ENCODE measurements at regions not wholly inside any gene's neighbourhood (a gene's known extent, or its start where the extent isn't known, plus 50 kb on each side); places are given as distances from the start of the nearest gene placed in this dataset.
A peak's percentile ranks its signal among the peaks of the same experiment; 100 is the strongest.

DNA sequence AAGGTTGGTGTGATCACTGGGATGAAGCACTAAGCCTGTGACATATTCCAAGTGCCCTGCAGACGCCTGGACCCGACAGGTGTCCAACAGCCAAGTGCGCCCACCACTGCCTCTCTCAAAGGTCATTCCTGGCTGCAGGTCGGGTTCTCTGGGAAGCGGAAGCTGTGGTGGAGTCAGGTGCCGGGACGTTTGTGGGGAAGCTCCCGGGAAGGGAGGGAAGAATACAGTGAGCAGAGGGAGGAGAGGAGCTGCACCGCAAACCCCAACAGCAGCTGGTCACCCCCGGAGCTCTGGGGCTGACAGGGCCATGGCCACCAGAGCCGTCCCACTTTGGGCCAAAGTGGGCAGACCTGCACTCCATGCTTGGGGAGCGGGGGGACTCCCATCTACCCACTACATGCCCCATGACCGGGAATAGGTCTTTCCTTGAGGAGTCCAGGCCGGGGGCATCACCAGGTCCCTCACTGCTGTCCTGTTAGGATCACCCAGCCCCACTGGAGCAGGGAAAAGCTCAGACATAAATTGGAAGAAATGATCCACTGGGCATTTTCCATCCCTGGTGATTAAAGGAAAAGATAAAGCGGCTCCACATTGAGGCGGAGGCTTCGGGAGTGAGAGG lies 84.5 kb upstream of the PPP2R2D start:
- Histone ChIP-seq H3K4me1 (ENCODE audit: insufficient read depth, low read length, poor library complexity, severe bottlenecking) (no peaks in the 10 kb centered on the region), H3K9me3 (ENCODE audit: low read depth, low read length, poor library complexity, severe bottlenecking) (no peaks in the 10 kb centered on the region), H3K27me3 (replicated peaks; ENCODE audit: insufficient read depth, low read depth, low read length, poor library complexity) (peaks cover 51% of the 10 kb centered on the region), H3K36me3 (ENCODE audit: insufficient read depth, low read length, poor library complexity, severe bottlenecking) (no peaks in the 10 kb centered on the region), H3K27ac (ENCODE audit: low read depth, low read length, poor library complexity, severe bottlenecking) (no peak overlapping the region), H3K4me3 (ENCODE audit: low read depth, low read length, poor library complexity, severe bottlenecking) (no peak overlapping the region)
- intact Hi-C loops (cut with micrococcal nuclease; ENCODE audit: unreplicated experiment): no loop called here
- DNase-seq (ENCODE audit: low spot score): no peak
- TF ChIP-seq EZH2 (IDR thresholded peaks at IDR 0.05; ENCODE audit: borderline replicate concordance, low read depth, low read length, poor library complexity, severe bottlenecking) (peak; percentile 23), CTCF (conservative IDR thresholded peaks at IDR 0.05; ENCODE audit: low read depth, low read length) (no peak)
- CTCF ChIA-PET: no interaction called here
- POLR2A ChIA-PET (ENCODE audit: low non-redundant PET): no interaction called here
- BruUV-seq (replicated peaks): no TSS peak

GRCh38 chr10:131816941-131817700 lies 83.7 kb upstream of the PPP2R2D start:
- Histone ChIP-seq H3K27ac (ENCODE audit: low read depth, low read length, poor library complexity, severe bottlenecking) (no peak overlapping the region), H3K9me3 (ENCODE audit: low read depth, low read length, poor library complexity, severe bottlenecking) (no peaks in the 10 kb centered on the region), H3K4me1 (ENCODE audit: insufficient read depth, low read length, poor library complexity, severe bottlenecking) (no peaks in the 10 kb centered on the region), H3K36me3 (ENCODE audit: insufficient read depth, low read length, poor library complexity, severe bottlenecking) (no peaks in the 10 kb centered on the region), H3K4me3 (ENCODE audit: low read depth, low read length, poor library complexity, severe bottlenecking) (no peak overlapping the region), H3K27me3 (replicated peaks; ENCODE audit: insufficient read depth, low read depth, low read length, poor library complexity) (peaks cover 51% of the 10 kb centered on the region)
- no peak for TF ChIP-seq EZH2 (IDR thresholded peaks at IDR 0.05; ENCODE audit: borderline replicate concordance, low read depth, low read length, poor library complexity, severe bottlenecking)
- DNase-seq (ENCODE audit: low spot score): no peak
- intact Hi-C loops (cut with micrococcal nuclease; ENCODE audit: unreplicated experiment): no loop called here
- BruUV-seq (replicated peaks): no TSS peak
- ChIA-PET CTCF (no interaction called here), POLR2A (ENCODE audit: low non-redundant PET) (no interaction called here)

DNA sequence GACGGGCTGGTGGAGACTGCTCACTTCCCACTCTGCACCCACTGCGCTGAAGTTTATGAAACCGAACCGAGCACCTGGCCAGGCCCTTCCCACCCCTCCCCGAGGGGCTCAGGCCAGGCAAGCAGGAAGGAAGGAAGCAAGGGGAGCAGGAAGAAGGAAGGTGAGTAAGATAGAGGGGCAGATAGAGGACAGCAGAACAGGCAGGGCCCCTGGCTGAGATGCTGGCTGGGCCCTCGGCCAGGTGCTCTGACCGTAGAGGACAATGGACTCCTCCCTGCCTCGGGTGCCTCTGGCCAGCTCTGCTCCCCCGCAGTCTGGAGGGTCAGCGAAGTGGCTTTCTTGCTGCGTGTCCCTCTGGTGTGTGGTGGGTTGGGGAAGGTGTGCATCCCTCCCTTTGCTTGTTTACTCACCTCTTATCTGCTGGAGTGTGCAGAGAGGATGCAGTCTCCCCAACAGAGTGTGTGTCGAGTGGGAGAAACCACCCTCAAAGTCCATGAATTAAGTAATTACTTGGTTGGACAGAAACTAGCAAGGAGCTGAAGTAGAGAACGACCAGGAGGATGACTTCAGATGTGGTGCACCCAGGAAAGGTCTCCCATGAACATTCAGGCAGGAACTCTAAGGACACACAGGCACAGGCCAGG lies 82.8 kb upstream of the PPP2R2D start:
- Histone ChIP-seq H3K27ac (ENCODE audit: low read depth, low read length, poor library complexity, severe bottlenecking) (no peak overlapping the region), H3K9me3 (ENCODE audit: low read depth, low read length, poor library complexity, severe bottlenecking) (no peaks in the 10 kb centered on the region), H3K27me3 (replicated peaks; ENCODE audit: insufficient read depth, low read depth, low read length, poor library complexity) (peaks cover 51% of the 10 kb centered on the region), H3K36me3 (ENCODE audit: insufficient read depth, low read length, poor library complexity, severe bottlenecking) (no peaks in the 10 kb centered on the region), H3K4me3 (ENCODE audit: low read depth, low read length, poor library complexity, severe bottlenecking) (no peak overlapping the region), H3K4me1 (ENCODE audit: insufficient read depth, low read length, poor library complexity, severe bottlenecking) (no peaks in the 10 kb centered on the region)
- ChIA-PET POLR2A (ENCODE audit: low non-redundant PET) (no interaction called here), CTCF (no interaction called here)
- no peak for DNase-seq (ENCODE audit: low spot score)
- no TSS peak for BruUV-seq (replicated peaks)
- TF ChIP-seq EZH2 (IDR thresholded peaks at IDR 0.05; ENCODE audit: borderline replicate concordance, low read depth, low read length, poor library complexity, severe bottlenecking): no peak
- no peak for TF ChIP-seq CTCF (conservative IDR thresholded peaks at IDR 0.05; ENCODE audit: low read depth, low read length)
- intact Hi-C loops (cut with micrococcal nuclease; ENCODE audit: unreplicated experiment): no loop called here
